ENCODE measurements at regions not wholly inside any gene's neighbourhood (a gene's known extent, or its start where the extent isn't known, plus 50 kb on each side); places are given as distances from the start of the nearest gene placed in this dataset.

- no peak for TF ChIP-seq CTCF (IDR thresholded peaks at IDR 0.05)
- TF ChIP-seq RELA (CRISPR knock-in tag; IDR thresholded peaks at IDR 0.05; ENCODE audit: borderline replicate concordance) = no peak
- no peak for TF ChIP-seq TP53 (CRISPR knock-in tag; IDR thresholded peaks at IDR 0.05)
- no peak for TF ChIP-seq FOXP1 (CRISPR knock-in tag; IDR thresholded peaks at IDR 0.05; ENCODE audit: borderline replicate concordance)
- no peak for TF ChIP-seq SOX15 (CRISPR knock-in tag; IDR thresholded peaks at IDR 0.05)
- TF ChIP-seq IRF1 (CRISPR knock-in tag; IDR thresholded peaks at IDR 0.05) = no peak
- TF ChIP-seq ARID4B (CRISPR knock-in tag; IDR thresholded peaks at IDR 0.05; ENCODE audit: borderline replicate concordance) = no peak
- 0 out of 2 replicates have a peak, but pooled peaks have one; percentile 12 for TF ChIP-seq GABPB1 (CRISPR knock-in tag; IDR thresholded peaks at IDR 0.05)
- TF ChIP-seq E2F1 (CRISPR knock-in tag; IDR thresholded peaks at IDR 0.05) = no peak
- TF ChIP-seq SP1 (CRISPR knock-in tag; conservative IDR thresholded peaks at IDR 0.05) = no peak
- no peak for TF ChIP-seq ETV6 (CRISPR knock-in tag; IDR thresholded peaks at IDR 0.05)
- TF ChIP-seq USF2 (CRISPR knock-in tag; IDR thresholded peaks at IDR 0.05) = no peak
- no peak for TF ChIP-seq NR3C1 (CRISPR knock-in tag; conservative IDR thresholded peaks at IDR 0.05; ENCODE audit: low read depth)
Measured at GRCh38 chr17:72572604-72573491, 452.0 kb downstream of the SOX9 start.

Data from WTC11 (cell line).